ENCODE measurements at regions not wholly inside any gene's neighbourhood (a gene's known extent, or its start where the extent isn't known, plus 50 kb on each side); places are given as distances from the start of the nearest gene placed in this dataset.

GRCh38 chr4:61044837-61045236, 155.3 kb upstream of the ADGRL3 start:
- Histone ChIP-seq H3K27ac (no peak overlapping the region), H3K27me3 (no peaks in the 10 kb centered on the region), H3K4me3 (no peak overlapping the region), H3K9me3 (no peaks in the 10 kb centered on the region), H3K36me3 (ENCODE audit: low read depth, missing control alignments) (no peaks in the 10 kb centered on the region), H3K4me1 (no peaks in the 10 kb centered on the region)
- WGBS, 2 donors = 82 to 87% methylated on average over 1 of the region's 1 CpG
- no peak for TF ChIP-seq CTCF (IDR thresholded peaks at IDR 0.05)
- TF ChIP-seq POLR2A (IDR thresholded peaks at IDR 0.05) = no peak
- no peak for DNase-seq
- intact Hi-C loops (cut with DNase I; ENCODE audit: low total_unique reads) = no loop called here

GRCh38 chr4:61049018-61049417, 151.1 kb upstream of the ADGRL3 start:
- Histone ChIP-seq H3K27me3 (no peaks in the 10 kb centered on the region), H3K4me3 (no peak overlapping the region), H3K36me3 (ENCODE audit: low read depth, missing control alignments) (no peaks in the 10 kb centered on the region), H3K27ac (no peak overlapping the region), H3K9me3 (no peaks in the 10 kb centered on the region), H3K4me1 (no peaks in the 10 kb centered on the region)
- no peak for TF ChIP-seq CTCF (IDR thresholded peaks at IDR 0.05)
- no peak for TF ChIP-seq POLR2A (IDR thresholded peaks at IDR 0.05)
- no peak for DNase-seq
- intact Hi-C loops (cut with DNase I; ENCODE audit: low total_unique reads) = no loop called here

- TF ChIP-seq CTCF (IDR thresholded peaks at IDR 0.05) (no peak), POLR2A (IDR thresholded peaks at IDR 0.05) (no peak)
- no peaks in the 10 kb centered on the region for H3K36me3 ChIP-seq (ENCODE audit: low read depth, missing control alignments)
- H3K4me1 ChIP-seq = no peaks in the 10 kb centered on the region
- no peaks in the 10 kb centered on the region for H3K9me3 ChIP-seq
- H3K27ac ChIP-seq = no peak overlapping the region
- intact Hi-C loops (cut with DNase I; ENCODE audit: low total_unique reads) = no loop called here
- no peak for DNase-seq
- no peaks in the 10 kb centered on the region for H3K27me3 ChIP-seq
- 72 to 79% methylated on average over 3 of the region's 3 CpGs for WGBS, 2 donors
- H3K4me3 ChIP-seq = no peak overlapping the region
These were observed 132.7 kb upstream of the ADGRL3 start for GRCh38 chr4:61067381-61067780.

GRCh38 chr4:61068060-61068459, 132.1 kb upstream of the ADGRL3 start:
- intact Hi-C loops (cut with DNase I; ENCODE audit: low total_unique reads) = no loop called here
- H3K27me3 ChIP-seq = no peaks in the 10 kb centered on the region
- no peak overlapping the region for H3K27ac ChIP-seq
- WGBS, 2 donors = 82 to 87% methylated on average over 2 of the region's 2 CpGs
- no peaks in the 10 kb centered on the region for H3K4me1 ChIP-seq
- no peaks in the 10 kb centered on the region for H3K9me3 ChIP-seq
- no peak overlapping the region for H3K4me3 ChIP-seq
- TF ChIP-seq POLR2A (IDR thresholded peaks at IDR 0.05) (no peak), CTCF (IDR thresholded peaks at IDR 0.05) (no peak)
- H3K36me3 ChIP-seq (ENCODE audit: low read depth, missing control alignments) = no peaks in the 10 kb centered on the region
- DNase-seq = no peak

- no peak for DNase-seq
- no peak for TF ChIP-seq POLR2A (IDR thresholded peaks at IDR 0.05)
- no peak for TF ChIP-seq CTCF (IDR thresholded peaks at IDR 0.05)
- Histone ChIP-seq H3K9me3 (no peaks in the 10 kb centered on the region), H3K27me3 (no peaks in the 10 kb centered on the region), H3K4me1 (no peaks in the 10 kb centered on the region), H3K4me3 (no peak overlapping the region), H3K36me3 (ENCODE audit: low read depth, missing control alignments) (no peaks in the 10 kb centered on the region), H3K27ac (no peak overlapping the region)
- 81 to 87% methylated on average over 5 of the region's 5 CpGs for WGBS, 2 donors
- intact Hi-C loops (cut with DNase I; ENCODE audit: low total_unique reads) = no loop called here
These were observed 131.4 kb upstream of the ADGRL3 start for GRCh38 chr4:61068745-61069144.

Data from testis (tissue), 2 donors.